Tibial nerve (tissue), 3 donors: ENCODE measurements at regions not wholly inside any gene's neighbourhood (a gene's known extent, or its start where the extent isn't known, plus 50 kb on each side); places are given as distances from the start of the nearest gene placed in this dataset.

Source experiments
- POLR2A ChIP-seq, 2 donors: fragments of 450-650 bp; IDR thresholded peaks; one replicate each; pipeline ENCODE4 v1.6.1; 2017; ENCODE audit warnings: antibody characterized with exemption in 2 of 2, mild to moderate bottlenecking in 2 of 2, moderate library complexity in 2 of 2
- TF ChIP-seq, protein P1 (sequence below), 5 experiments: fragments of 200-600 bp in 3 of 5; fragments of 450-650 bp in 2 of 5; sonication (generic) in 3 of 5; IDR thresholded peaks; one replicate each; pipeline ENCODE4 v1.5.1; 2016 to 2019; ENCODE audit warnings: antibody characterized with exemption in 5 of 5, mild to moderate bottlenecking in 3 of 5, moderate library complexity in 2 of 5

DNA sequence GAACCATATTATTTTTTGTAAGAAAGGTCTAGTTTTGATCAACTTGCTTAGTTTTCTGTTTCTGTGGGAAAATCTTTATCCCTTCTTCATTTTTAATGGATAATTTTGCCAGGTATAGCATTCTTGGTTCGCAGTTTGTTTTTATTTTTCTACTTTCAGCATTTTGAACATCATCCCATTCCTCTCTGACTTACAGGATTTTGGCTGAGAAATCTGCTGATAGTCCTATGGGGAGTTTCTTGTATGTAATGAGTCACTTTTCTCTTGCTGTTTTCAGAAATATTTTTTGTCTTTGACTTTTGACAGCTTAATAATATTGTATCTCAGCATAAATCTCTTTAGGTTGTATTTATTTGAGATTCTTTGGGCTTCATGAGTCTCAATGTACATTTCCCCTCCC lies 389.1 kb downstream of the PBX1 start:
- TF ChIP-seq, protein P1, sequence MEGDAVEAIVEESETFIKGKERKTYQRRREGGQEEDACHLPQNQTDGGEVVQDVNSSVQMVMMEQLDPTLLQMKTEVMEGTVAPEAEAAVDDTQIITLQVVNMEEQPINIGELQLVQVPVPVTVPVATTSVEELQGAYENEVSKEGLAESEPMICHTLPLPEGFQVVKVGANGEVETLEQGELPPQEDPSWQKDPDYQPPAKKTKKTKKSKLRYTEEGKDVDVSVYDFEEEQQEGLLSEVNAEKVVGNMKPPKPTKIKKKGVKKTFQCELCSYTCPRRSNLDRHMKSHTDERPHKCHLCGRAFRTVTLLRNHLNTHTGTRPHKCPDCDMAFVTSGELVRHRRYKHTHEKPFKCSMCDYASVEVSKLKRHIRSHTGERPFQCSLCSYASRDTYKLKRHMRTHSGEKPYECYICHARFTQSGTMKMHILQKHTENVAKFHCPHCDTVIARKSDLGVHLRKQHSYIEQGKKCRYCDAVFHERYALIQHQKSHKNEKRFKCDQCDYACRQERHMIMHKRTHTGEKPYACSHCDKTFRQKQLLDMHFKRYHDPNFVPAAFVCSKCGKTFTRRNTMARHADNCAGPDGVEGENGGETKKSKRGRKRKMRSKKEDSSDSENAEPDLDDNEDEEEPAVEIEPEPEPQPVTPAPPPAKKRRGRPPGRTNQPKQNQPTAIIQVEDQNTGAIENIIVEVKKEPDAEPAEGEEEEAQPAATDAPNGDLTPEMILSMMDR (IDR thresholded peaks at IDR 0.05) = no peak
- no peak for TF ChIP-seq POLR2A (IDR thresholded peaks at IDR 0.05)
